ENCODE measurements at regions not wholly inside any gene's neighbourhood (a gene's known extent, or its start where the extent isn't known, plus 50 kb on each side); places are given as distances from the start of the nearest gene placed in this dataset.

GRCh38 chr15:70379938-70380883, 282.5 kb upstream of the TLE3 start:
- Histone ChIP-seq H4K8ac (replicated peaks; ENCODE audit: insufficient read length, low read depth, low read length) (no peak overlapping the region), H3K4me1 (ENCODE audit: insufficient read depth, low read length) (peaks cover 2% of the 10 kb centered on the region; the same call in 1 of the 2 replicates), H3K9me3 (ENCODE audit: control insufficient read depth, low read depth, low read length) (no peaks in the 10 kb centered on the region), H2AFZ (ENCODE audit: low read length) (no peak overlapping the region), H2BK12ac (ENCODE audit: insufficient read length, low read depth, low read length) (no peak overlapping the region), H3T11ph (ENCODE audit: low read length) (no peak overlapping the region), H2BK15ac (ENCODE audit: low read depth, low read length) (no peak overlapping the region), H4K5ac (ENCODE audit: insufficient read length, low read depth, low read length) (no peak overlapping the region), H3K56ac (ENCODE audit: insufficient read length, low read depth, low read length) (no peak overlapping the region), H2BK20ac (ENCODE audit: low read depth, low read length, poor library complexity, severe bottlenecking) (no peak overlapping the region), H4K20me1 (ENCODE audit: control insufficient read depth, insufficient read depth, insufficient read length) (no peaks in the 10 kb centered on the region), H3K4ac (ENCODE audit: low read depth, low read length) (no peak overlapping the region), H3K79me1 (ENCODE audit: insufficient read depth, low read depth, low read length, poor library complexity, severe bottlenecking) (no peaks in the 10 kb centered on the region), H3K4me2 (ENCODE audit: insufficient read depth, insufficient read length, low read length) (no peak overlapping the region), H3K23ac (ENCODE audit: insufficient read length, low read depth, low read length) (no peak overlapping the region), H3K23me2 (ENCODE audit: insufficient read length, low read depth, low read length, poor library complexity, severe bottlenecking) (peaks cover 10% of the 10 kb centered on the region), H3K27ac (ENCODE audit: insufficient read length, low read depth, low read length) (no peak overlapping the region), H3K18ac (ENCODE audit: insufficient read length, low read depth, low read length) (no peak overlapping the region), H2BK120ac (ENCODE audit: low read depth, low read length, poor library complexity, severe bottlenecking) (no peak overlapping the region), H4K91ac (ENCODE audit: insufficient read length, low read depth, low read length) (no peak overlapping the region), H2AK5ac (ENCODE audit: insufficient read length, low read length) (no peak overlapping the region), H3K79me2 (ENCODE audit: insufficient read depth, low read length) (no peaks in the 10 kb centered on the region), H2BK5ac (ENCODE audit: insufficient read length, low read length) (no peak overlapping the region), H3K14ac (ENCODE audit: insufficient read depth, low read length) (no peak overlapping the region), H3K9ac (ENCODE audit: extremely low read depth, insufficient read length, low read length) (no peak overlapping the region), H3K27me3 (ENCODE audit: insufficient read depth, low read length) (no peaks in the 10 kb centered on the region; the same call in 1 of the 2 replicates)
- peaks cover 28% of the 10 kb centered on the region for H3K27me3 Mint-ChIP-seq (ENCODE audit: low read depth)
- TF ChIP-seq CTCF (conservative IDR thresholded peaks at IDR 0.05), result no peak
- peaks cover 33 to 36% of the 10 kb centered on the region in 2 experiments for H3K4me1 Mint-ChIP-seq
- WGBS (ENCODE audit: extremely low coverage, insufficient read length, low lambda C conversion rate), result no CpG with 5 or more reads among the region's 9 CpGs
- DNase-seq, result no peak
- H3K4me3 Mint-ChIP-seq, result no peak overlapping the region
- H3K27ac Mint-ChIP-seq, result no peak overlapping the region
- peaks cover 0 to 5% of the 10 kb centered on the region in 2 experiments; a peak in 4 of 5 replicates for H3K9me3 Mint-ChIP-seq
- H3K36me3 Mint-ChIP-seq (ENCODE audit: insufficient read depth in 1 of 3, low read depth in 3 of 3), result peaks cover 0 to 5% (median 0%) of the 10 kb centered on the region in 3 experiments; a peak in 3 of 7 replicates
